SU-DHL-6 (cell line): ENCODE measurements at regions not wholly inside any gene's neighbourhood (a gene's known extent, or its start where the extent isn't known, plus 50 kb on each side); places are given as distances from the start of the nearest gene placed in this dataset.

ENCODE experiments used
- CTCF ChIP-seq: fragments of 200-600 bp; sonication (generic); IDR thresholded peaks from one replicate; pipeline ENCODE4 v1.5.1; 2017; ENCODE audit warnings: antibody characterized with exemption, mild to moderate bottlenecking, low read length, moderate library complexity; ENCODE audit not compliant: insufficient read depth, poor library complexity, severe bottlenecking
- EZH2phosphoT487 ChIP-seq: fragments of 200-600 bp; sonication (generic), shearing (Covaris generic); conservative IDR thresholded peaks from 2 replicates; pipeline ENCODE4 v1.6.1; 2018; ENCODE audit warnings: mild to moderate bottlenecking, antibody characterized with exemption, low read length, moderate library complexity, mixed read lengths

DNA sequence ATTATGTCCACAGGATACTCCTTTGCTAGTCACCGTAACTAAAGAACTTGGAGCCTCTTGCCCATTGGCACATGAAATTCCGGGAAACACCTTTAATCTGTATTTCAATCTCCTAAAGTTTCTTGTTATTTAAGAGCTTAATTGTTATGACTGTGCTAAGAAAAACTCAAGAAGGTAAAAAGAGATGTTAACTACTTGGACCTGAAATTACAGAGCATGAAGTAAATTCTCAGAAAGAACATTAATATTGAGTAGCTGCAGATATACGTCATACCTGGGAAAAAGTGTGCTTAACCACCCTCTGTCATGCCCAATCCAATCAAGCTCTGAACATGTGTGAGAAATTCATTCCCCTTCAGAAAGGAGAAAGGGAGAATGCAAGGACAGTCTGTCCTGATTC lies 394.9 kb upstream of the PTGER4 start:
- TF ChIP-seq CTCF (no peak), EZH2phosphoT487 (no peak)
